ENCODE measurements at regions not wholly inside any gene's neighbourhood (a gene's known extent, or its start where the extent isn't known, plus 50 kb on each side); places are given as distances from the start of the nearest gene placed in this dataset.

- no peak for DNase-seq (ENCODE audit: low spot score in 2 of 2)
- H3K4me1 ChIP-seq, result no peaks in the 10 kb centered on the region
Observed at GRCh38 chr2:64196963-64197362, 52.7 kb upstream of the PELI1 start.

DNA sequence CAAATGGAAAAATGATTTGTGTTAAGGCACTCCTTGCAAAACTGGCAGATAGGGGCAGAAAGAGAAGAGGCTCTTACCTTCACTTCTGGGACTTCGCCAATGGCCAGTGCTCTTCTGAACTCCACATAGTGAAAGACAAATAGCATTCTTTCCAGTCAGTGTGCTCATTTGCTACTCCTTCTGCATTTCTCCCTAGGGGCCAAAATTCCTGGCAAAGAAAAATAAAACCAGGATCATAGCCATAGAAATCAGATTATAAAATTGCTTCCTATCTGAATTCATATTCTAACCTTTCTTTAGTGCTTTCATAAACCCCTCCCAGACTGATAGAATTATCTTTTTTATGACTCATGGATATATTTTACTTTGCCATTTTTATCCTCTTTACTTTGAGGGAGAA lies 56.9 kb upstream of the PELI1 start:
- H3K9me3 ChIP-seq, result no peaks in the 10 kb centered on the region
- H3K27ac ChIP-seq, result peak overlapping the region; percentile 27 to 94
- TF ChIP-seq, protein P1, sequence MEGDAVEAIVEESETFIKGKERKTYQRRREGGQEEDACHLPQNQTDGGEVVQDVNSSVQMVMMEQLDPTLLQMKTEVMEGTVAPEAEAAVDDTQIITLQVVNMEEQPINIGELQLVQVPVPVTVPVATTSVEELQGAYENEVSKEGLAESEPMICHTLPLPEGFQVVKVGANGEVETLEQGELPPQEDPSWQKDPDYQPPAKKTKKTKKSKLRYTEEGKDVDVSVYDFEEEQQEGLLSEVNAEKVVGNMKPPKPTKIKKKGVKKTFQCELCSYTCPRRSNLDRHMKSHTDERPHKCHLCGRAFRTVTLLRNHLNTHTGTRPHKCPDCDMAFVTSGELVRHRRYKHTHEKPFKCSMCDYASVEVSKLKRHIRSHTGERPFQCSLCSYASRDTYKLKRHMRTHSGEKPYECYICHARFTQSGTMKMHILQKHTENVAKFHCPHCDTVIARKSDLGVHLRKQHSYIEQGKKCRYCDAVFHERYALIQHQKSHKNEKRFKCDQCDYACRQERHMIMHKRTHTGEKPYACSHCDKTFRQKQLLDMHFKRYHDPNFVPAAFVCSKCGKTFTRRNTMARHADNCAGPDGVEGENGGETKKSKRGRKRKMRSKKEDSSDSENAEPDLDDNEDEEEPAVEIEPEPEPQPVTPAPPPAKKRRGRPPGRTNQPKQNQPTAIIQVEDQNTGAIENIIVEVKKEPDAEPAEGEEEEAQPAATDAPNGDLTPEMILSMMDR (IDR thresholded peaks at IDR 0.05), result no peak
- TF ChIP-seq POLR2AphosphoS5 (IDR thresholded peaks at IDR 0.05) (no peak), POLR2A (IDR thresholded peaks at IDR 0.05) (no peak)
- H3K4me1 ChIP-seq, result peaks cover 9 to 21% of the 10 kb centered on the region in 2 donors
- DNase-seq (ENCODE audit: low spot score in 2 of 2), result peak in 1 of 2 donors; percentile 50
- intact Hi-C loops (cut with DNase I; ENCODE audit: low total_unique reads), result no loop called here
- no peaks in the 10 kb centered on the region for H3K36me3 ChIP-seq
- no peak overlapping the region for H3K4me3 ChIP-seq
- H3K27me3 ChIP-seq, result no peaks in the 10 kb centered on the region

More at GRCh38 chr2:64196963-64197362, 52.7 kb upstream of the PELI1 start:
- intact Hi-C loops (cut with DNase I; ENCODE audit: low total_unique reads), result no loop called here
- H3K4me3 ChIP-seq, result no peak overlapping the region
- H3K27ac ChIP-seq, result no peak overlapping the region
- no peaks in the 10 kb centered on the region for H3K9me3 ChIP-seq
- H3K27me3 ChIP-seq, result no peaks in the 10 kb centered on the region
- TF ChIP-seq POLR2A (IDR thresholded peaks at IDR 0.05) (no peak), POLR2AphosphoS5 (IDR thresholded peaks at IDR 0.05) (no peak)
- TF ChIP-seq, protein P1 (IDR thresholded peaks at IDR 0.05), result no peak
- no peaks in the 10 kb centered on the region for H3K36me3 ChIP-seq

GRCh38 chr2:64202206-64202845 lies 58.1 kb upstream of the PELI1 start:
- H3K27me3 ChIP-seq, result no peaks in the 10 kb centered on the region
- intact Hi-C loops (cut with DNase I; ENCODE audit: low total_unique reads), result no loop called here
- peak overlapping the region; percentile 82 to 94 for H3K27ac ChIP-seq
- H3K36me3 ChIP-seq, result no peaks in the 10 kb centered on the region
- H3K9me3 ChIP-seq, result no peaks in the 10 kb centered on the region
- DNase-seq (ENCODE audit: low spot score in 2 of 2), result no peak
- no peak overlapping the region for H3K4me3 ChIP-seq
- TF ChIP-seq, protein P1 (IDR thresholded peaks at IDR 0.05), result no peak
- TF ChIP-seq POLR2A (IDR thresholded peaks at IDR 0.05), result no peak
- TF ChIP-seq POLR2AphosphoS5 (IDR thresholded peaks at IDR 0.05), result no peak
- peaks cover 9 to 21% of the 10 kb centered on the region in 2 donors for H3K4me1 ChIP-seq

- no peaks in the 10 kb centered on the region for H3K9me3 ChIP-seq
- peak overlapping the region; percentile 94 to 98 for H3K27ac ChIP-seq
- peaks cover 9 to 21% of the 10 kb centered on the region in 2 donors for H3K4me1 ChIP-seq
- intact Hi-C loops (cut with DNase I; ENCODE audit: low total_unique reads), result no loop called here
- H3K4me3 ChIP-seq, result no peak overlapping the region
- TF ChIP-seq POLR2A (IDR thresholded peaks at IDR 0.05) (no peak), POLR2AphosphoS5 (IDR thresholded peaks at IDR 0.05) (no peak)
- TF ChIP-seq, protein P1 (IDR thresholded peaks at IDR 0.05), result no peak
- no peaks in the 10 kb centered on the region for H3K27me3 ChIP-seq
- DNase-seq (ENCODE audit: low spot score in 2 of 2), result no peak
- no peaks in the 10 kb centered on the region for H3K36me3 ChIP-seq
Observed at GRCh38 chr2:64203131-64203857, 59.1 kb upstream of the PELI1 start.

All from breast epithelium (tissue), 4 donors.